Keratinocyte (primary cell): ENCODE measurements at regions not wholly inside any gene's neighbourhood (a gene's known extent, or its start where the extent isn't known, plus 50 kb on each side); places are given as distances from the start of the nearest gene placed in this dataset.

ENCODE experiments used
- DNase-seq: peaks from one replicate; pipeline ENCODE4 v3.0.0-alpha.2; 2011; ENCODE audit warnings: low read depth, missing footprints, low spot score
- FAIRE-seq: peaks from 2 replicates; lab custom pipeline; 2011; peaks lifted over from hg19 to GRCh38; lab: Jason Lieb, UNC
- H2AFZ ChIP-seq: 2 replicates; pipeline ENCODE4 v1.6.0; 2012; ENCODE audit warnings: low read length, control low read depth, inconsistent platforms; ENCODE audit not compliant: control insufficient read depth
- H3K27ac ChIP-seq: 2 replicates; pipeline ENCODE4 v1.5.1; 2011; ENCODE audit warnings: low read length; ENCODE audit not compliant: control insufficient read depth, insufficient read depth
- H3K27me3 ChIP-seq: 3 replicates; pipeline ENCODE4 v1.6.0; 2011; ENCODE audit warnings: low read length; ENCODE audit not compliant: control insufficient read depth, insufficient read depth; ENCODE audit errors: extremely low read depth
- H3K36me3 ChIP-seq, 2 experiments: 2 replicates in 1 of 2; 3 replicates in 1 of 2; pipeline ENCODE4 v1.5.1; 2011; ENCODE audit warnings: low read length in 2 of 2, mild to moderate bottlenecking in 1 of 2; ENCODE audit not compliant: control insufficient read depth in 2 of 2, insufficient read depth in 2 of 2; ENCODE audit errors: extremely low read depth in 1 of 2
- H3K4me1 ChIP-seq: 3 replicates; pipeline ENCODE4 v1.5.1; 2011; ENCODE audit warnings: low read length; ENCODE audit not compliant: control insufficient read depth, insufficient read depth; ENCODE audit errors: extremely low read depth
- H3K4me2 ChIP-seq: 3 replicates; pipeline ENCODE4 v1.6.0; 2011; ENCODE audit warnings: low read depth, low read length; ENCODE audit not compliant: control insufficient read depth, insufficient read depth; ENCODE audit errors: extremely low read depth
- H3K4me3 ChIP-seq, 3 experiments: fragments of 200-600 bp in 1 of 3; sonication (generic) in 1 of 3; 2 replicates in 2 of 3; 3 replicates in 1 of 3; pipeline ENCODE4 v1.5.1; 2011 to 2016; ENCODE audit warnings: low read length in 3 of 3, mild to moderate bottlenecking in 3 of 3, control low read depth in 2 of 3, inconsistent platforms in 1 of 3, low read depth in 1 of 3, mixed read lengths in 1 of 3, mixed run types in 1 of 3, moderate library complexity in 1 of 3; ENCODE audit not compliant: control insufficient read depth in 2 of 3, insufficient read depth in 2 of 3; ENCODE audit errors: extremely low read depth in 1 of 3
- H3K79me2 ChIP-seq: 2 replicates; pipeline ENCODE4 v1.6.0; 2012; ENCODE audit warnings: low read length; ENCODE audit not compliant: control insufficient read depth, insufficient read depth
- H3K9ac ChIP-seq: 3 replicates; pipeline ENCODE4 v1.6.0; 2011; ENCODE audit warnings: low read length; ENCODE audit not compliant: control insufficient read depth, insufficient read depth; ENCODE audit errors: extremely low read depth
- H3K9me1 ChIP-seq: 3 replicates; pipeline ENCODE4 v1.6.0; 2011; ENCODE audit warnings: low read length; ENCODE audit not compliant: control insufficient read depth, insufficient read depth; ENCODE audit errors: extremely low read depth
- H3K9me3 ChIP-seq: 2 replicates; pipeline ENCODE4 v1.5.1; 2012; ENCODE audit warnings: low read depth, low read length; ENCODE audit not compliant: control insufficient read depth
- H4K20me1 ChIP-seq: 3 replicates; pipeline ENCODE4 v1.6.0; 2011; ENCODE audit warnings: low read length; ENCODE audit not compliant: control insufficient read depth, insufficient read depth; ENCODE audit errors: extremely low read depth
- EZH2 ChIP-seq: IDR thresholded peaks from one replicate; pipeline ENCODE4 v1.6.1; 2012; ENCODE audit warnings: inconsistent platforms, mild to moderate bottlenecking, low read length, moderate library complexity
- dilution Hi-C: fragments of 300-500 bp; cut with MboI; formaldehyde crosslinking; loops from one replicate; pipeline ENCODE4 v1.7.0; 2020; ENCODE audit warnings: low sequenced_read_pairs; ENCODE audit not compliant: extremely low pct_ligation_motif_present
- TF ChIP-seq, protein P1 (sequence below), 3 experiments: IDR thresholded peaks in 1 of 3; conservative IDR thresholded peaks in 1 of 3; optimal IDR thresholded peaks in 1 of 3; 2 replicates in 2 of 3; 3 replicates in 1 of 3; pipeline versions ENCODE3 to v1.5.1; 2011; ENCODE audit warnings: low read length in 3 of 3, mild to moderate bottlenecking in 3 of 3, moderate library complexity in 2 of 3, control low read depth in 1 of 3, inconsistent platforms in 1 of 3; ENCODE audit not compliant: insufficient read depth in 2 of 3; ENCODE audit errors: extremely low read depth in 1 of 3

DNA sequence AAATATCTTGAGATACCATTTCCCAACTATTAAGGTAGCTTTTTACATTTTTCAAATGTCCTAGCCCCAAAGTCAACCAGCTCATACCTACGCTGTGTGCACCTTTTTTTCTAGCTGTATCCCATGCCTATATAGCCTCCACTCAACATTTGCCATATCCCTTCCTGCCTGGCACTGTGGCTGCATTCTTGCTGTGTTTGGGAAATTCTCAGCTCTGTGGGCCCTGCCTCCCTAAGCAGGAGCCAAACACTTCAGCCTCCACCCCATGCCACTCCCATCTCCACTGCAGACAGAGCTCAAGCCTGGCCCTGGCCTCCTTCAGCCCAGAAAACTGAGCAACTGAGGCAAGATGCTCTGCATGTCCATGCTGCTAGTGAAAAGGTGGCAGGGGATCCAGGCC is 141.3 kb downstream of the RAB11FIP2 start:
- Histone ChIP-seq H3K27ac (no peak overlapping the region), H2AFZ (no peak overlapping the region), H3K9me3 (no peaks in the 10 kb centered on the region), H3K4me2 (no peak overlapping the region), H3K36me3 (no peaks in the 10 kb centered on the region), H3K9ac (no peak overlapping the region), H4K20me1 (no peaks in the 10 kb centered on the region), H3K4me1 (no peaks in the 10 kb centered on the region), H3K79me2 (no peaks in the 10 kb centered on the region), H3K27me3 (peaks cover 3% of the 10 kb centered on the region), H3K9me1 (no peaks in the 10 kb centered on the region), H3K4me3 (no peak overlapping the region)
- TF ChIP-seq, protein P1, sequence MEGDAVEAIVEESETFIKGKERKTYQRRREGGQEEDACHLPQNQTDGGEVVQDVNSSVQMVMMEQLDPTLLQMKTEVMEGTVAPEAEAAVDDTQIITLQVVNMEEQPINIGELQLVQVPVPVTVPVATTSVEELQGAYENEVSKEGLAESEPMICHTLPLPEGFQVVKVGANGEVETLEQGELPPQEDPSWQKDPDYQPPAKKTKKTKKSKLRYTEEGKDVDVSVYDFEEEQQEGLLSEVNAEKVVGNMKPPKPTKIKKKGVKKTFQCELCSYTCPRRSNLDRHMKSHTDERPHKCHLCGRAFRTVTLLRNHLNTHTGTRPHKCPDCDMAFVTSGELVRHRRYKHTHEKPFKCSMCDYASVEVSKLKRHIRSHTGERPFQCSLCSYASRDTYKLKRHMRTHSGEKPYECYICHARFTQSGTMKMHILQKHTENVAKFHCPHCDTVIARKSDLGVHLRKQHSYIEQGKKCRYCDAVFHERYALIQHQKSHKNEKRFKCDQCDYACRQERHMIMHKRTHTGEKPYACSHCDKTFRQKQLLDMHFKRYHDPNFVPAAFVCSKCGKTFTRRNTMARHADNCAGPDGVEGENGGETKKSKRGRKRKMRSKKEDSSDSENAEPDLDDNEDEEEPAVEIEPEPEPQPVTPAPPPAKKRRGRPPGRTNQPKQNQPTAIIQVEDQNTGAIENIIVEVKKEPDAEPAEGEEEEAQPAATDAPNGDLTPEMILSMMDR (optimal IDR thresholded peaks at IDR 0.05 in 1 of 3, IDR thresholded peaks at IDR 0.05 in 1 of 3, conservative IDR thresholded peaks at IDR 0.05 in 1 of 3; ENCODE audit: extremely low read depth in 1 of 3, insufficient read depth in 2 of 3, low read length in 3 of 3) = no peak
- no peak for TF ChIP-seq EZH2
- FAIRE-seq (no peak), DNase-seq (no peak)
- dilution Hi-C loops = no loop called here

DNA sequence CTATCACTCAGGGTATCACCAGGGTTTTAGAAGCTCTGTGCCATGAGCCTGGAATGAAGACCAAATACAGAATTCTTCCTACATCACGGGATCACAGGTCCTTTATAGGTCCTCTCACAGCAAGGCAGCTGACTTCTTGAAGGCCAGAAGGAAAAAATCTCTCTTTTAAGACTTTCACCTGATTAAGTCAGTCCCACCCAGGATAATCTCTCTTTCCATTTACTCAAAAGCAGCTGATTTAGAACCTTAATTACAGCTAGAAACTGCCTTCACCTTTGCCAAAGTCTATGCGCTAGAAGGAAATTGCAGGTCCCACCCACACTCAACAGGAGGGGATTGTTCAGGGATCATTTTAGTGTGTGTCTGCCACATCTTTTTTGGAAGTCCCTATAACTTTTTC is 135.1 kb downstream of the RAB11FIP2 start:
- Histone ChIP-seq H3K4me3 (no peak overlapping the region), H3K27ac (no peak overlapping the region), H2AFZ (no peak overlapping the region), H3K9me1 (no peaks in the 10 kb centered on the region), H4K20me1 (no peaks in the 10 kb centered on the region), H3K9me3 (no peaks in the 10 kb centered on the region), H3K9ac (no peak overlapping the region), H3K36me3 (no peaks in the 10 kb centered on the region), H3K4me1 (no peaks in the 10 kb centered on the region), H3K27me3 (no peaks in the 10 kb centered on the region), H3K4me2 (no peak overlapping the region), H3K79me2 (no peaks in the 10 kb centered on the region)
- DNase-seq = no peak
- no peak for FAIRE-seq
- dilution Hi-C loops = no loop called here
- TF ChIP-seq, protein P1 (optimal IDR thresholded peaks at IDR 0.05 in 1 of 3, IDR thresholded peaks at IDR 0.05 in 1 of 3, conservative IDR thresholded peaks at IDR 0.05 in 1 of 3; ENCODE audit: extremely low read depth in 1 of 3, insufficient read depth in 2 of 3, low read length in 3 of 3) = no peak
- TF ChIP-seq EZH2 = no peak
